ENCODE measurements at regions not wholly inside any gene's neighbourhood (a gene's known extent, or its start where the extent isn't known, plus 50 kb on each side); places are given as distances from the start of the nearest gene placed in this dataset.
A peak's percentile ranks its signal among the peaks of the same experiment; 100 is the strongest.

DNA sequence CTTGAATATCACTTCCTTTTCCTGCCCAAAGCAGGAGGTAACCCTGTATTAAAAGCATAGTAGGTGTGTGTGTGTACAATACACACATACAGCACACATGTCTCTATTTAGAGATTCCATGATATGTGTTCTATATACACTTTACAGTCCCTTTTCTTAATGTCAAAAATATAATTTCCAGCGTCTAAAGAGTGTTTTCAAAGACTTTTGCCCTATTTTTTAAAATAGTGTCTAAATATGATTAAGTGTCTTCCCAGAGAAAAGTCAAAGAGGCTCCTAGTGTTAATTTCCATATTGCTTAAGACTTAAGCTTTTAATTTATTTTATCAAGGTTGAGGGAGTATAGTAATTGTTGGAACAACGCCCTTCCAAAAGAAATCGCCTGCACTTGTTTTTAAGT is 420.3 kb upstream of the POU3F3 start:
- Mint-ChIP-seq H3K27ac (peak overlapping the region; percentile 30; the same call in 1 of the 2 replicates), H3K9me3 (no peaks in the 10 kb centered on the region), H3K4me3 (no peak overlapping the region), H3K4me1 (peaks cover 43% of the 10 kb centered on the region), H3K36me3 (ENCODE audit: low read depth) (no peaks in the 10 kb centered on the region), H3K27me3 (ENCODE audit: insufficient read depth, low read depth, poor library complexity) (peaks cover 4% of the 10 kb centered on the region)
- Histone ChIP-seq H3K4me1 (ENCODE audit: insufficient read depth) (peaks cover 31% of the 10 kb centered on the region), H3K27ac (ENCODE audit: low read depth) (no peak overlapping the region), H3K4me2 (peak overlapping the region; percentile 13; the same call in 1 of the 2 replicates), H3F3A (replicated peaks; ENCODE audit: low read depth) (no peaks in the 10 kb centered on the region), H2AFZ (no peak overlapping the region), H4K20me1 (replicated peaks; ENCODE audit: insufficient read depth) (no peaks in the 10 kb centered on the region), H3K36me3 (ENCODE audit: insufficient read depth) (no peaks in the 10 kb centered on the region), H3K9me2 (ENCODE audit: insufficient read depth) (peaks cover 3% of the 10 kb centered on the region; the same call in 1 of the 2 replicates), H3K27me3 (ENCODE audit: insufficient read depth) (no peaks in the 10 kb centered on the region), H3K79me2 (replicated peaks; ENCODE audit: insufficient read depth) (no peaks in the 10 kb centered on the region), H3K4me3 (no peak overlapping the region)
- no peak for ATAC-seq
- TF ChIP-seq CREB1 (CRISPR knock-in tag; IDR thresholded peaks at IDR 0.05; ENCODE audit: low read depth), result no peak
- no peak for TF ChIP-seq EZH2phosphoT487 (IDR thresholded peaks at IDR 0.05; ENCODE audit: unreplicated experiment)
- TF ChIP-seq JUNB (IDR thresholded peaks at IDR 0.05; ENCODE audit: unreplicated experiment), result no peak
- no peak for TF ChIP-seq EZH2 (IDR thresholded peaks at IDR 0.05; ENCODE audit: low read depth, unreplicated experiment)
- TF ChIP-seq ETS1 (IDR thresholded peaks at IDR 0.05), result no peak
- TF ChIP-seq, protein P1, sequence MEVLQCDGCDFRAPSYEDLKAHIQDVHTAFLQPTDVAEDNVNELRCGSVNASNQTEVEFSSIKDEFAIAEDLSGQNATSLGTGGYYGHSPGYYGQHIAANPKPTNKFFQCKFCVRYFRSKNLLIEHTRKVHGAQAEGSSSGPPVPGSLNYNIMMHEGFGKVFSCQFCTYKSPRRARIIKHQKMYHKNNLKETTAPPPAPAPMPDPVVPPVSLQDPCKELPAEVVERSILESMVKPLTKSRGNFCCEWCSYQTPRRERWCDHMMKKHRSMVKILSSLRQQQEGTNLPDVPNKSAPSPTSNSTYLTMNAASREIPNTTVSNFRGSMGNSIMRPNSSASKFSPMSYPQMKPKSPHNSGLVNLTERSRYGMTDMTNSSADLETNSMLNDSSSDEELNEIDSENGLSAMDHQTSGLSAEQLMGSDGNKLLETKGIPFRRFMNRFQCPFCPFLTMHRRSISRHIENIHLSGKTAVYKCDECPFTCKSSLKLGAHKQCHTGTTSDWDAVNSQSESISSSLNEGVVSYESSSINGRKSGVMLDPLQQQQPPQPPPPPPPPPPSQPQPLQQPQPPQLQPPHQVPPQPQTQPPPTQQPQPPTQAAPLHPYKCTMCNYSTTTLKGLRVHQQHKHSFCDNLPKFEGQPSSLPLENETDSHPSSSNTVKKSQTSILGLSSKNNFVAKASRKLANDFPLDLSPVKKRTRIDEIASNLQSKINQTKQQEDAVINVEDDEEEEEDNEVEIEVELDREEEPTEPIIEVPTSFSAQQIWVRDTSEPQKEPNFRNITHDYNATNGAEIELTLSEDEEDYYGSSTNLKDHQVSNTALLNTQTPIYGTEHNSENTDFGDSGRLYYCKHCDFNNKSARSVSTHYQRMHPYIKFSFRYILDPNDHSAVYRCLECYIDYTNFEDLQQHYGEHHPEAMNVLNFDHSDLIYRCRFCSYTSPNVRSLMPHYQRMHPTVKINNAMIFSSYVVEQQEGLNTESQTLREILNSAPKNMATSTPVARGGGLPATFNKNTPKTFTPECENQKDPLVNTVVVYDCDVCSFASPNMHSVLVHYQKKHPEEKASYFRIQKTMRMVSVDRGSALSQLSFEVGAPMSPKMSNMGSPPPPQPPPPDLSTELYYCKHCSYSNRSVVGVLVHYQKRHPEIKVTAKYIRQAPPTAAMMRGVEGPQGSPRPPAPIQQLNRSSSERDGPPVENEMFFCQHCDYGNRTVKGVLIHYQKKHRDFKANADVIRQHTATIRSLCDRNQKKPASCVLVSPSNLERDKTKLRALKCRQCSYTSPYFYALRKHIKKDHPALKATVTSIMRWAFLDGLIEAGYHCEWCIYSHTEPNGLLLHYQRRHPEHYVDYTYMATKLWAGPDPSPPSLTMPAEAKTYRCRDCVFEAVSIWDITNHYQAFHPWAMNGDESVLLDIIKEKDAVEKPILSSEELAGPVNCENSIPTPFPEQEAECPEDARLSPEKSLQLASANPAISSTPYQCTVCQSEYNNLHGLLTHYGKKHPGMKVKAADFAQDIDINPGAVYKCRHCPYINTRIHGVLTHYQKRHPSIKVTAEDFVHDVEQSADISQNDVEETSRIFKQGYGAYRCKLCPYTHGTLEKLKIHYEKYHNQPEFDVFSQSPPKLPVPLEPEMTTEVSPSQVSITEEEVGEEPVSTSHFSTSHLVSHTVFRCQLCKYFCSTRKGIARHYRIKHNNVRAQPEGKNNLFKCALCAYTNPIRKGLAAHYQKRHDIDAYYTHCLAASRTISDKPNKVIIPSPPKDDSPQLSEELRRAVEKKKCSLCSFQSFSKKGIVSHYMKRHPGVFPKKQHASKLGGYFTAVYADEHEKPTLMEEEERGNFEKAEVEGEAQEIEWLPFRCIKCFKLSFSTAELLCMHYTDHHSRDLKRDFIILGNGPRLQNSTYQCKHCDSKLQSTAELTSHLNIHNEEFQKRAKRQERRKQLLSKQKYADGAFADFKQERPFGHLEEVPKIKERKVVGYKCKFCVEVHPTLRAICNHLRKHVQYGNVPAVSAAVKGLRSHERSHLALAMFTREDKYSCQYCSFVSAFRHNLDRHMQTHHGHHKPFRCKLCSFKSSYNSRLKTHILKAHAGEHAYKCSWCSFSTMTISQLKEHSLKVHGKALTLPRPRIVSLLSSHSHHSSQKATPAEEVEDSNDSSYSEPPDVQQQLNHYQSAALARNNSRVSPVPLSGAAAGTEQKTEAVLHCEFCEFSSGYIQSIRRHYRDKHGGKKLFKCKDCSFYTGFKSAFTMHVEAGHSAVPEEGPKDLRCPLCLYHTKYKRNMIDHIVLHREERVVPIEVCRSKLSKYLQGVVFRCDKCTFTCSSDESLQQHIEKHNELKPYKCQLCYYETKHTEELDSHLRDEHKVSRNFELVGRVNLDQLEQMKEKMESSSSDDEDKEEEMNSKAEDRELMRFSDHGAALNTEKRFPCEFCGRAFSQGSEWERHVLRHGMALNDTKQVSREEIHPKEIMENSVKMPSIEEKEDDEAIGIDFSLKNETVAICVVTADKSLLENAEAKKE (CRISPR knock-in tag; IDR thresholded peaks at IDR 0.05), result no peak
- TF ChIP-seq, protein P2, sequence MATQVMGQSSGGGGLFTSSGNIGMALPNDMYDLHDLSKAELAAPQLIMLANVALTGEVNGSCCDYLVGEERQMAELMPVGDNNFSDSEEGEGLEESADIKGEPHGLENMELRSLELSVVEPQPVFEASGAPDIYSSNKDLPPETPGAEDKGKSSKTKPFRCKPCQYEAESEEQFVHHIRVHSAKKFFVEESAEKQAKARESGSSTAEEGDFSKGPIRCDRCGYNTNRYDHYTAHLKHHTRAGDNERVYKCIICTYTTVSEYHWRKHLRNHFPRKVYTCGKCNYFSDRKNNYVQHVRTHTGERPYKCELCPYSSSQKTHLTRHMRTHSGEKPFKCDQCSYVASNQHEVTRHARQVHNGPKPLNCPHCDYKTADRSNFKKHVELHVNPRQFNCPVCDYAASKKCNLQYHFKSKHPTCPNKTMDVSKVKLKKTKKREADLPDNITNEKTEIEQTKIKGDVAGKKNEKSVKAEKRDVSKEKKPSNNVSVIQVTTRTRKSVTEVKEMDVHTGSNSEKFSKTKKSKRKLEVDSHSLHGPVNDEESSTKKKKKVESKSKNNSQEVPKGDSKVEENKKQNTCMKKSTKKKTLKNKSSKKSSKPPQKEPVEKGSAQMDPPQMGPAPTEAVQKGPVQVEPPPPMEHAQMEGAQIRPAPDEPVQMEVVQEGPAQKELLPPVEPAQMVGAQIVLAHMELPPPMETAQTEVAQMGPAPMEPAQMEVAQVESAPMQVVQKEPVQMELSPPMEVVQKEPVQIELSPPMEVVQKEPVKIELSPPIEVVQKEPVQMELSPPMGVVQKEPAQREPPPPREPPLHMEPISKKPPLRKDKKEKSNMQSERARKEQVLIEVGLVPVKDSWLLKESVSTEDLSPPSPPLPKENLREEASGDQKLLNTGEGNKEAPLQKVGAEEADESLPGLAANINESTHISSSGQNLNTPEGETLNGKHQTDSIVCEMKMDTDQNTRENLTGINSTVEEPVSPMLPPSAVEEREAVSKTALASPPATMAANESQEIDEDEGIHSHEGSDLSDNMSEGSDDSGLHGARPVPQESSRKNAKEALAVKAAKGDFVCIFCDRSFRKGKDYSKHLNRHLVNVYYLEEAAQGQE (IDR thresholded peaks at IDR 0.05; ENCODE audit: unreplicated experiment), result no peak
- no peak for TF ChIP-seq NANOG (IDR thresholded peaks at IDR 0.05; ENCODE audit: borderline replicate concordance)
- TF ChIP-seq STAT1 (IDR thresholded peaks at IDR 0.05; ENCODE audit: unreplicated experiment), result no peak
- no peak for TF ChIP-seq ZNF114 (CRISPR knock-in tag; IDR thresholded peaks at IDR 0.05)
- TF ChIP-seq ZNF331 (CRISPR knock-in tag; IDR thresholded peaks at IDR 0.05; ENCODE audit: low read depth), result no peak
- TF ChIP-seq CTCF (conservative IDR thresholded peaks at IDR 0.05; ENCODE audit: low read depth in 2 of 2), result no peak
- no peak for TF ChIP-seq POLR2AphosphoS5 (IDR thresholded peaks at IDR 0.05; ENCODE audit: low read depth)
- no peak for DNase-seq (ENCODE audit: low spot score)
